HUES48 (cell line): ENCODE measurements at regions not wholly inside any gene's neighbourhood (a gene's known extent, or its start where the extent isn't known, plus 50 kb on each side); places are given as distances from the start of the nearest gene placed in this dataset.

Experiments used
- H3K27ac ChIP-seq: one replicate; pipeline ENCODE4 v1.7.0; 2013; ENCODE audit warnings: low read depth, low read length, inconsistent platforms
- H3K27me3 ChIP-seq: 2 replicates; pipeline ENCODE4 v1.6.1; 2013; ENCODE audit warnings: mild to moderate bottlenecking, low read length; ENCODE audit not compliant: control insufficient read depth, insufficient read depth
- H3K36me3 ChIP-seq: 2 replicates; pipeline ENCODE4 v1.6.1; 2013; ENCODE audit warnings: low read length; ENCODE audit not compliant: control insufficient read depth, insufficient read depth
- H3K4me1 ChIP-seq: 2 replicates; pipeline ENCODE4 v1.6.1; 2013; ENCODE audit warnings: mild to moderate bottlenecking, low read length; ENCODE audit not compliant: control insufficient read depth, insufficient read depth
- H3K4me3 ChIP-seq: 2 replicates; pipeline ENCODE4 v1.5.1; 2013; ENCODE audit warnings: mild to moderate bottlenecking, low read depth, low read length
- H3K9ac ChIP-seq: 2 replicates; pipeline ENCODE4 v1.6.1; 2013; ENCODE audit warnings: mild to moderate bottlenecking, low read depth, low read length, moderate library complexity
- H3K9me3 ChIP-seq: 2 replicates; pipeline ENCODE4 v1.6.1; 2013; ENCODE audit warnings: low read length; ENCODE audit not compliant: control insufficient read depth, insufficient read depth

DNA sequence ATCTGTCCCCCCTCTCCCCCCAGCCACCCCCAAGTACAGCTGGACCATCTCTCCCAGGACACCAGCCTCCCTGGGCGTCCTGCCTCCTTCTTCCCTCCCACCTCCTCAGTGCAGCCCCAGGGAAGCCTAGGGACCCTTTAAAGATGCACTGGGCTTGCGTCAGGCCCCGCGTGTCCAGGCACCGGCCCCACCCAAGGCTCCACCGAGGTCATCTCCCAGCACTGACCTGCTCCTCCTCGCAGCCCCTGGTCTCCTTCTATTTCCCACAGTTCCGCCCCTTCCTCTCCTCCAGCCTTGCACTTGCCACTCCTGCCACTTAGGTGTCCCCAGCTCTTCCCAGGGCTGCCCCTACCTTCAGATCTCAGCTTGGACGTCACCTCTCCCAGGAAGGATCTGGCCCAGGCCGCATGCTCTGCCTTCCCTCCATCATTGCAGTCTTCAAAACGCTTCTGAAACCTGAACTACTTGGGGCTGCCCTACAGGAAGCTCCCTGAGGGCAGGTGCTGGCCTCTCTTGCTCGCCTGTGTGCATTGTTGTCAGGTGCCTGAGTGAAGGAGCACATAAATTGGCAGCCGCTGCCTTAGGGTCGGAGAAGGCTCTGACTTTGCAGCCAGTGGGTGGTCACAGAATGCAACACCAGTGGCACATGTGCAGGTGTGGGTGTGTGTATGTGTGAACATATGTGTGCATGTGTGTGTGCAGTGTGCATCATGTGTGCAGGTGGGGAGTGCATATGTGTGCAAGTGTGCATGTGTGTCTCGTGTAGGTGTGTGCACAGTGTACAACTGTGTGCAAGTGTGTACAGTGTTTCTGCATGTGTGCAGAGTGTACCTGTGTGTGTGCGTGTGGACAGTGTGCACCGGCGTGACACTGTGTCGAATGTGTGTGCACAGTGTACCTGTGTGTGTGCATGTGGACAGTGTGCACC, 152.9 kb downstream of the C9orf50 start:
- H3K9ac ChIP-seq, result no peak overlapping the region
- H3K27ac ChIP-seq, result no peak overlapping the region
- no peaks in the 10 kb centered on the region for H3K27me3 ChIP-seq

DNA sequence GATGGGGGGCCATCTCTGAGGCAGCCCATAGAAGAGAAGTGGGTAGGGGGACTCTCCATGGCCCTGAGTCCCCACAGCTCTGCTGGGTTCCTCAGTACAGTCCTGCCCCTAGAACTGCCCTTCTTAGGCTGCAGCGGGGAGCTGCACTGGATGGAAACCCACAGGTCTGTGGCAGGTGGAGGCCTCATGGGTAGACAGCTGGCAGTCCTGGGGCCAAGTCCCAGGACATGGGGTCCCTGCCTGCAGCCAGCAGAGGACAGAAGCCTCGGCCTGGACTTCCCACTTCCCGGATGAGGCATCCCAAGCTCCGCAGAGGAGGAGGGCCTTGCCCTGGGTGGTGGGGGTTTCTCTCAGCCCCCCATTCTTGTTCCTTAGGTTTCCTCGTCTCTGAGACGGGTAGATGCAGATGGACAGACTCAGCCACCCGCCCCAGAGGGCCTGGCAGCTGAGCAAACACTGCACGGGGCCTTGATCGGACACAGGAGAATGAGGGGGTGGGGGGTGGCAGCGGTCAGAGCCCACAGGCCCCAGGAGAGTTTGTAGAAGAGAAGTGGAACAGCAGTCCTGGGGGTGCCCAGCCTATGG, 153.8 kb downstream of the C9orf50 start:
- Histone ChIP-seq H3K36me3 (no peaks in the 10 kb centered on the region), H3K4me1 (peaks cover 9% of the 10 kb centered on the region; the same call in 1 of the 2 replicates), H3K27ac (no peak overlapping the region), H3K9me3 (no peaks in the 10 kb centered on the region), H3K9ac (no peak overlapping the region), H3K27me3 (no peaks in the 10 kb centered on the region), H3K4me3 (no peak overlapping the region)

More for the DNA sequence above, 152.9 kb downstream of the C9orf50 start:
- Histone ChIP-seq H3K36me3 (no peaks in the 10 kb centered on the region), H3K4me3 (no peak overlapping the region), H3K9me3 (no peaks in the 10 kb centered on the region), H3K4me1 (peaks cover 12% of the 10 kb centered on the region; the same call in 1 of the 2 replicates)

- Histone ChIP-seq H3K4me3 (no peak overlapping the region), H3K27me3 (0 out of 2 replicates have a peak, but pooled peaks cover 4% of the 10 kb centered on the region), H3K9me3 (no peaks in the 10 kb centered on the region), H3K4me1 (peaks cover 9% of the 10 kb centered on the region; the same call in 1 of the 2 replicates), H3K27ac (no peak overlapping the region), H3K9ac (no peak overlapping the region), H3K36me3 (no peaks in the 10 kb centered on the region)
Observed at GRCh38 chr9:129465834-129466535, 154.9 kb downstream of the C9orf50 start.

- Histone ChIP-seq H3K36me3 (no peaks in the 10 kb centered on the region), H3K27me3 (0 out of 2 replicates have a peak, but pooled peaks cover 4% of the 10 kb centered on the region), H3K4me3 (no peak overlapping the region), H3K9me3 (no peaks in the 10 kb centered on the region), H3K4me1 (peaks cover 13% of the 10 kb centered on the region; the same call in 1 of the 2 replicates), H3K9ac (no peak overlapping the region), H3K27ac (no peak overlapping the region)
Observed at GRCh38 chr9:129464972-129465833, 155.7 kb downstream of the C9orf50 start.

- no peaks in the 10 kb centered on the region for H3K9me3 ChIP-seq
- H3K4me3 ChIP-seq, result no peak overlapping the region
- H3K27me3 ChIP-seq, result peaks cover 10% of the 10 kb centered on the region
- H3K4me1 ChIP-seq, result peaks cover 15% of the 10 kb centered on the region
- no peak overlapping the region for H3K27ac ChIP-seq
- no peak overlapping the region for H3K9ac ChIP-seq
- no peaks in the 10 kb centered on the region for H3K36me3 ChIP-seq
Observed at GRCh38 chr9:129463994-129464393, 156.9 kb downstream of the C9orf50 start.

GRCh38 chr9:129463477-129463876, 157.4 kb downstream of the C9orf50 start:
- Histone ChIP-seq H3K27me3 (peaks cover 10% of the 10 kb centered on the region), H3K4me3 (no peak overlapping the region), H3K9me3 (no peaks in the 10 kb centered on the region), H3K9ac (no peak overlapping the region), H3K4me1 (peaks cover 19% of the 10 kb centered on the region), H3K36me3 (no peaks in the 10 kb centered on the region), H3K27ac (no peak overlapping the region)

GRCh38 chr9:129462360-129462759, 158.5 kb downstream of the C9orf50 start:
- no peaks in the 10 kb centered on the region for H3K9me3 ChIP-seq
- no peak overlapping the region for H3K9ac ChIP-seq
- H3K4me1 ChIP-seq, result peaks cover 19% of the 10 kb centered on the region
- H3K27me3 ChIP-seq, result peaks cover 14% of the 10 kb centered on the region
- H3K4me3 ChIP-seq, result no peak overlapping the region
- H3K27ac ChIP-seq, result no peak overlapping the region
- H3K36me3 ChIP-seq, result no peaks in the 10 kb centered on the region

- peak overlapping the region; percentile 66 for H3K4me3 ChIP-seq
- no peaks in the 10 kb centered on the region for H3K36me3 ChIP-seq
- peak overlapping the region; percentile 89 for H3K27ac ChIP-seq
- H3K9me3 ChIP-seq, result no peaks in the 10 kb centered on the region
- H3K4me1 ChIP-seq, result peaks cover 19% of the 10 kb centered on the region
- H3K27me3 ChIP-seq, result peaks cover 16% of the 10 kb centered on the region
- H3K9ac ChIP-seq, result peak overlapping the region; percentile 60; the same call in 1 of the 2 replicates
Observed at GRCh38 chr9:129460323-129461261, 160.3 kb downstream of the C9orf50 start.

GRCh38 chr9:129459547-129460322, 161.2 kb downstream of the C9orf50 start:
- H3K9me3 ChIP-seq, result no peaks in the 10 kb centered on the region
- H3K36me3 ChIP-seq, result no peaks in the 10 kb centered on the region
- peak overlapping the region; percentile 12 for H3K27ac ChIP-seq
- H3K27me3 ChIP-seq, result peaks cover 16% of the 10 kb centered on the region
- H3K9ac ChIP-seq, result no peak overlapping the region
- H3K4me1 ChIP-seq, result peaks cover 22% of the 10 kb centered on the region
- H3K4me3 ChIP-seq, result 0 out of 2 replicates have a peak overlapping the region, but pooled peaks have one; percentile 66
